SK-N-MC (cell line): ENCODE measurements at regions not wholly inside any gene's neighbourhood (a gene's known extent, or its start where the extent isn't known, plus 50 kb on each side); places are given as distances from the start of the nearest gene placed in this dataset.

Experiments used
- DNase-seq: peaks from one replicate; pipeline ENCODE4 v3.0.0-alpha.2; 2011; ENCODE audit warnings: low read depth, low spot score
- H3K27ac ChIP-seq: fragments of 200-600 bp; sonication (generic); 2 replicates; pipeline ENCODE4 v1.5.1; 2016; ENCODE audit warnings: mixed run types
- H3K36me3 ChIP-seq: fragments of 200-600 bp; sonication (generic); 2 replicates; pipeline ENCODE4 v1.6.1; 2017; ENCODE audit warnings: antibody characterized with exemption, low read length, mixed read lengths; ENCODE audit not compliant: insufficient read depth
- H3K4me3 ChIP-seq: fragments of 200-600 bp; sonication (generic); 2 replicates; pipeline ENCODE4 v1.5.1; 2016
- H3K9ac ChIP-seq: fragments of 200-600 bp; sonication (generic); 2 replicates; pipeline ENCODE4 v1.8.0; 2017; ENCODE audit warnings: mixed run types, mixed read lengths; ENCODE audit not compliant: insufficient read length
- H3K9me3 ChIP-seq: fragments of 200-600 bp; sonication (generic); 2 replicates; pipeline ENCODE4 v1.6.1; 2017; ENCODE audit warnings: low read depth, mild to moderate bottlenecking, antibody characterized with exemption, low read length, moderate library complexity, mixed read lengths
- EZH2 ChIP-seq: fragments of 200-600 bp; sonication (generic); IDR thresholded peaks from one replicate; pipeline ENCODE4 v1.6.1; 2017; ENCODE audit warnings: antibody characterized with exemption
- FOXP2 ChIP-seq: optimal IDR thresholded peaks from 2 replicates; pipeline ENCODE3; 2011; ENCODE audit warnings: mild to moderate bottlenecking, moderate library complexity; ENCODE audit not compliant: insufficient read depth; ENCODE audit errors: extremely low read length, control extremely low read depth
- POLR2AphosphoS5 ChIP-seq: IDR thresholded peaks from 2 replicates; pipeline ENCODE4 v1.6.1; 2012; ENCODE audit warnings: mild to moderate bottlenecking, low read depth, low read length, borderline replicate concordance

- no peak overlapping the region for H3K27ac ChIP-seq
- no peak for DNase-seq
- H3K36me3 ChIP-seq: no peaks in the 10 kb centered on the region
- no peaks in the 10 kb centered on the region for H3K9me3 ChIP-seq
- H3K4me3 ChIP-seq: no peak overlapping the region
- no peak overlapping the region for H3K9ac ChIP-seq
- TF ChIP-seq POLR2AphosphoS5 (no peak), FOXP2 (no peak), EZH2 (no peak)
These were observed 116.6 kb downstream of the SETD4 start for GRCh38 chr21:35943752-35944151.

DNA sequence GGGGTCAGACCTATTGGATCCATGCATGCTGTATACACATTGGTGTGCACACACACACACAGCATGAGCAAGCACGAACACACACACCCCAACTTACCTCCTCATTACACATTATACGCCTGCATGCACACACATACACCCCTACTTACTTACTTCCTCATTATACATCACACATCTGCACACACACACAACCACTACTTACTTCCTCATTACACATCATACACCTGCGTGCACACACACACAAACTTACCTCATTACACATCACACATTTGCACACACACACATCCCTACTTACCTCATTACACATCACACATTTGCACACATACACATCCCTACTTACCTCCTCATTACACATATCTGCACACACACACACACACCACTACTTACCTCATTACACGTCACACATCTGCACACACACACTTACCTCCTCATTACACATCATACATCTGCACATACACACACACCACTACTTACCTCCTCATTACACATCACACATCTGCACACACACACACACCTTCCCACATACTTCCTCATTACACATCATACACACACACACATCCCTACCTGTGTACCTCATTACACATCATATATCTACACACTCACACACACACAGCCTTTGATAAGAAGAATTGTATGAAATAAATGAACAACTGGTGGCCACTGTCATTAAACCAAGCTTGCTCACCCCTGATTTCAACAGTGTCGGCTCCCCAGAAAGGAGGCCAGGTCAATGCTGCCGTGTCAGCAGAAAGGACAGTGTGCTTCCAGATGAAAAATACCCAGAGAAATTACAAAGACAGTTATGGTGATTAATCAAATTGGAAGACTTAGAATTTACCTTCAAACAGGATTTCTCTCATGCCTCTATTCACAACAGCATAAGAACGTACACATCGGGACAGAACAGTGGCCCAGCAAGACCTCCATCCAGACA, 117.8 kb downstream of the SETD4 start:
- H3K9ac ChIP-seq: no peak overlapping the region
- TF ChIP-seq EZH2 (no peak), FOXP2 (no peak), POLR2AphosphoS5 (no peak)
- H3K9me3 ChIP-seq: no peaks in the 10 kb centered on the region
- H3K27ac ChIP-seq: no peak overlapping the region
- H3K36me3 ChIP-seq: no peaks in the 10 kb centered on the region
- H3K4me3 ChIP-seq: no peak overlapping the region
- DNase-seq: no peak

DNA sequence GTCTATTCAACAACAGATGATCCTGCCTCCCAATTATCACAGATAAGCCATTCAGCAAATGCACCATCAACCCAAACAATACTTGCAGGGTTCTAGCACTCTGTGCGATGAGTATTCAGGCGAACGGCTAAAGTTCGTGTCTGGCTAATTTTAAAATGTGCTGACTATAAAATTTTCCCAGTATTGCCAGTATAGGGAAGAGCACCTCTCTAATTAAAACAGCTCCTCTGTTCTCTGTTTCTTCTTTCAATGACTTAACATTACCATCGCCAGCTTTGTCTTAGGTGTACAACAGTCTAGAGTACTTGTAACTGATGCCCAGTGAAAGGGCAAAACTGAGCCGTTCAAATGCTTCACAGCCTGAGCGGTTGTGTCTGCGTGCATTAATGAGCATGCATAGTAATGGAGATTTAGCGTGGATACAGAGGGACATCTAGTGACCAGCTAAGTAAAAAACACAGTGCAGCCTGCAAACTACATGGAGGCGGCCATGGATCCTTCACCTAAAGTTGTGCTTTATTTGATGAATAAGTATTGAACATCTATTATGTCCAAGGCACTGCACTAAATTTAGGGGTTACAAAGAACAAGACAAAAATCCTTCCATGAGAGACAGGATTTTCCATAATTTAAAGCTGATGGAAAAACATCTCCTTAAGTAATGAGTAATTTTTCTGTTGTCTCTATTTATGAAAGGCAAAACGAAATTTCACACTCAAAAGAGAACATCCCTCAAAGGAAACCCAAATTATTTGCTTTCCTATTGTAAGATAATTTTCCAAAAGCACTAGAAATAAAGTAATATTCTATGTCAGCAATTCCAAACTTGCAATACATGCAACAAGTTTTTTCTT, 120.0 kb downstream of the SETD4 start:
- no peak for DNase-seq
- Histone ChIP-seq H3K36me3 (no peaks in the 10 kb centered on the region), H3K9ac (no peak overlapping the region), H3K27ac (no peak overlapping the region), H3K9me3 (no peaks in the 10 kb centered on the region), H3K4me3 (no peak overlapping the region)
- TF ChIP-seq EZH2 (no peak), FOXP2 (no peak), POLR2AphosphoS5 (no peak)

- no peak for DNase-seq
- H3K4me3 ChIP-seq: no peak overlapping the region
- no peaks in the 10 kb centered on the region for H3K9me3 ChIP-seq
- TF ChIP-seq EZH2 (no peak), FOXP2 (no peak), POLR2AphosphoS5 (no peak)
- H3K27ac ChIP-seq: no peak overlapping the region
- H3K36me3 ChIP-seq: no peaks in the 10 kb centered on the region
- H3K9ac ChIP-seq: no peak overlapping the region
These were observed 121.9 kb downstream of the SETD4 start for GRCh38 chr21:35938446-35938845.

DNA sequence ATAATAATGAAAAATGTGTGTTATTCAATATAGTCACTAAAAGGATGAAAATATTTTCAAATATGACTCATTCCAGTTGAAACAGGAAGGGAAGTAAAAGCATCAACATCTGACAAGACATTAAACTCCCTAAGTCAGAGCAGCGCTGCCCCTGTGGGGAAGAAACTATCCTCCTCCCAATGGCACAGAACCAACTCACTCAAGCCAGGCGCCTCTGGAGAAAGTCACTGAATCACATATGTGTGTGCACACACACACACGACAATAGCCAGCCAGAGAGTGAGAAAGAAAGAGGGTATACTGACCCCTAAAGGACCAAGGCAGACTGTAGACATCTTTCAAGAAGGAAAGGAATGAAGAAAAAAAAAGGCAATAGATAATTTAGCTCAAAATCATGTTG, 126.9 kb downstream of the SETD4 start:
- H3K9me3 ChIP-seq: no peaks in the 10 kb centered on the region
- H3K36me3 ChIP-seq: no peaks in the 10 kb centered on the region
- no peak for DNase-seq
- TF ChIP-seq FOXP2: no peak
- no peak for TF ChIP-seq POLR2AphosphoS5
- no peak for TF ChIP-seq EZH2
- H3K4me3 ChIP-seq: no peak overlapping the region
- H3K9ac ChIP-seq: no peak overlapping the region
- H3K27ac ChIP-seq: no peak overlapping the region

DNA sequence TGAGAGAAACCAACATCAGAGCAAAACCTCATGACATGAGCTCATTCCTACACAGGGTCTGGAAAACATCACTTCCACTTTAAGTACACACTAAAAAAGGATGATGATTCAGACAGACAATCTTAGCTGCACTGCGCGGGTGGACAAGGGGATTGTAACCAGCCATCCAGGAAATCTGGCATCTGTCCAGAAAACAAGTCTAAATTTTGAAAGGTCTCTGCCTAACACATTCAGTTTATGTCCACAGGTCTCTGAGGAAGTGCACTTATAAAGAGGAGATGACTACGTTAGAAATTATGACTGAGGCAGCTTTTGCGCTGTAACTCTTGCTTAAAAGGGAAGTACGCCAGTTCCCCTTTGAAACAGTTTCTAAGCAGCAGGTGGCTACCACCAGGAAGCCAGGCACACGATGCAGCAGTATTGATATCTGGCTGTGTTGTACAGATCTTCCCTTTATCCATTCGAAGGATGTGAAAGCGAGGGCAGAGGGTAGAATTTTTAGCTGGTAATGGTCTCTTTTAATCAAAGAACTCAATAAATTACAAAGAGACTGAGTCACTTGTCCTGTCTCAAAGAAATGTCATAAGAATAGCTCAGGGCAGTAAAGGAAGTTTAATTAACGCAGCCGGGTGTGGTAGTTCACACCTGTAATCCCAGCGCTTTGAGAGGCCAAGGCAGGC, 128.0 kb downstream of the SETD4 start:
- no peak overlapping the region for H3K4me3 ChIP-seq
- no peaks in the 10 kb centered on the region for H3K9me3 ChIP-seq
- no peak overlapping the region for H3K9ac ChIP-seq
- DNase-seq: no peak
- TF ChIP-seq EZH2: no peak
- no peak for TF ChIP-seq FOXP2
- TF ChIP-seq POLR2AphosphoS5: no peak
- H3K27ac ChIP-seq: no peak overlapping the region
- H3K36me3 ChIP-seq: no peaks in the 10 kb centered on the region

DNA sequence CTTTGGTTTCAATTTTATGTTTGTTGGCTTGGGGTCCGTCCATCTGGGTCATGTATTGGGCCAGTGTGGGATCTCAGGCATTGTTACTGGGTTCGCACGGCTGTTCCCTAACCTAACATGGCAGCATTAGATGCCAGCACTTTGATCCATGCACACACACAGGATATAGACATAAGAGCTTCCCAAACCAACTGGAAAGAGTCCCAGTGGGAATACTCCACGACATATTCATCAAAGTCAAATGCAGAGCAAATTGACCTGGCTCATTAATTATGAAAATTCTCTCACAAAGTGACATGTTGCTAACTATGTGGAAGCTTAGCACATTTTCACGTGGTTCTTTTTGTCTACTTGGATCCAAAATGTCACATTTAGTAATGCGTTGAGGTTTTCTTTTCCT, 130.4 kb downstream of the SETD4 start:
- H3K27ac ChIP-seq: no peak overlapping the region
- no peak overlapping the region for H3K4me3 ChIP-seq
- no peak for TF ChIP-seq POLR2AphosphoS5
- TF ChIP-seq FOXP2: no peak
- no peak for TF ChIP-seq EZH2
- no peak for DNase-seq
- H3K9me3 ChIP-seq: no peaks in the 10 kb centered on the region
- H3K36me3 ChIP-seq: no peaks in the 10 kb centered on the region
- H3K9ac ChIP-seq: no peak overlapping the region

DNA sequence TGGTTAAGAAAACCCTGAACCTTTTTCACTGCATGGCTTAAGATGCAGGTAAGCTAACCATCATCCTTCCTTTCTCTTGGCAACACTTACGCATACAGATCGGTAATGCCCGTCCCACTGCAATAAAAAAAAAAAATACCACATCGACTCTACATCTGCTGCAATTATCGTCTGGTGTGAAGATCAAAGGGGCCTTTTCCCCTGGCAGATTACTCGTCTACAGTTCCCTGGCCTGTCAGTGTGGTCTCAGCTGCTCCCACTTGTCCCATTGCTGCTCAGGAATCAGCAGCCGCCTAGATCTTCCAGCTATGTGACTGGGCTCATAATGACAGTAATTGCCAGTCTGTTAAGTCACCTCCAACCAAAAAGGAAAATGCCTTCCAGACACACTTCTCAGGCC, 133.1 kb downstream of the SETD4 start:
- no peak overlapping the region for H3K9ac ChIP-seq
- H3K36me3 ChIP-seq: no peaks in the 10 kb centered on the region
- no peak for DNase-seq
- TF ChIP-seq FOXP2: no peak
- no peak for TF ChIP-seq EZH2
- no peak for TF ChIP-seq POLR2AphosphoS5
- no peaks in the 10 kb centered on the region for H3K9me3 ChIP-seq
- H3K4me3 ChIP-seq: no peak overlapping the region
- no peak overlapping the region for H3K27ac ChIP-seq
